GM23338 (cell line): ENCODE measurements at regions not wholly inside any gene's neighbourhood (a gene's known extent, or its start where the extent isn't known, plus 50 kb on each side); places are given as distances from the start of the nearest gene placed in this dataset.
A peak's percentile ranks its signal among the peaks of the same experiment; 100 is the strongest.

Source experiments
- ATAC-seq: fragments of 200-7000 bp; cut with Tn5 transposase; 3 replicates; pipeline ENCODE4 v1.9.1; 2020
- DNase-seq: peaks from one replicate; pipeline ENCODE4 v3.0.0-alpha.2; 2015; ENCODE audit warnings: low spot score
- H2AFZ ChIP-seq: fragments of 200-600 bp; sonication (generic); 2 replicates; pipeline ENCODE4 v1.8.0; 2016; ENCODE audit warnings: antibody characterized with exemption, mild to moderate bottlenecking, moderate library complexity
- H3F3A ChIP-seq: fragments of 200-600 bp; sonication (generic); replicated peaks from 2 replicates; pipeline ENCODE4 v1.8.0; 2017; ENCODE audit warnings: antibody characterized with exemption, mixed run types, low read depth
- H3K27ac ChIP-seq: fragments of 200-600 bp; sonication (generic); 2 replicates; pipeline ENCODE4 v1.6.1; 2016; ENCODE audit warnings: low read depth
- H3K27me3 ChIP-seq: fragments of 200-600 bp; sonication (generic); 2 replicates; pipeline ENCODE4 v1.8.0; 2016; ENCODE audit warnings: mild to moderate bottlenecking, mixed run types, moderate library complexity; ENCODE audit not compliant: insufficient read depth
- H3K36me3 ChIP-seq: fragments of 200-600 bp; sonication (generic); 2 replicates; pipeline ENCODE4 v1.8.0; 2016; ENCODE audit warnings: mild to moderate bottlenecking; ENCODE audit not compliant: insufficient read depth
- H3K4me1 ChIP-seq: fragments of 200-600 bp; sonication (generic); 2 replicates; pipeline ENCODE4 v1.8.0; 2016; ENCODE audit warnings: mild to moderate bottlenecking, moderate library complexity; ENCODE audit not compliant: insufficient read depth
- H3K4me2 ChIP-seq: fragments of 200-600 bp; sonication (generic); 2 replicates; pipeline ENCODE4 v1.7.1; 2017; ENCODE audit warnings: mixed run types
- H3K4me3 ChIP-seq: fragments of 200-600 bp; sonication (generic); 2 replicates; pipeline ENCODE4 v1.6.1; 2016; ENCODE audit warnings: mixed run types
- H3K79me2 ChIP-seq: fragments of 200-600 bp; sonication (generic); replicated peaks from 2 replicates; pipeline ENCODE4 v1.8.0; 2017; ENCODE audit warnings: mild to moderate bottlenecking; ENCODE audit not compliant: insufficient read depth
- H3K9me2 ChIP-seq: fragments of 200-600 bp; sonication (generic); 2 replicates; pipeline ENCODE4 v1.8.0; 2017; ENCODE audit not compliant: insufficient read depth
- H4K20me1 ChIP-seq: fragments of 200-600 bp; sonication (generic); replicated peaks from 2 replicates; pipeline ENCODE4 v1.8.0; 2017; ENCODE audit warnings: mild to moderate bottlenecking; ENCODE audit not compliant: insufficient read depth
- H3K27ac Mint-ChIP-seq: 2 replicates; pipeline ENCODE4 v1.8.0; 2020; ENCODE audit warnings: inconsistent platforms, mild to moderate bottlenecking, moderate library complexity, mixed read lengths
- H3K27me3 Mint-ChIP-seq: 3 replicates; pipeline ENCODE4 v1.8.0; 2022; ENCODE audit warnings: low read depth, mild to moderate bottlenecking, moderate library complexity, mixed read lengths, inconsistent platforms; ENCODE audit not compliant: insufficient read depth, poor library complexity
- H3K36me3 Mint-ChIP-seq: 3 replicates; pipeline ENCODE4 v1.8.0; 2021; ENCODE audit warnings: low read depth, mild to moderate bottlenecking, inconsistent platforms, moderate library complexity, mixed read lengths
- H3K4me1 Mint-ChIP-seq: 3 replicates; pipeline ENCODE4 v1.8.0; 2020; ENCODE audit warnings: mild to moderate bottlenecking, inconsistent platforms, mixed read lengths
- H3K4me3 Mint-ChIP-seq: 3 replicates; pipeline ENCODE4 v1.8.0; 2021; ENCODE audit warnings: moderate library complexity, mild to moderate bottlenecking, inconsistent platforms, mixed read lengths
- H3K9me3 Mint-ChIP-seq: 3 replicates; pipeline ENCODE4 v1.8.0; 2020; ENCODE audit warnings: moderate library complexity, mild to moderate bottlenecking, inconsistent platforms, mixed read lengths
- CREB1 ChIP-seq: fragments of 250-450 bp; sonication (Bioruptor Pico); IDR thresholded peaks from 2 replicates; pipeline ENCODE4 v1.5.0; 2020; ENCODE audit warnings: low read depth, mild to moderate bottlenecking, moderate library complexity
- CTCF ChIP-seq, 2 experiments: fragments of 200-600 bp in 1 of 2; sonication (generic) in 1 of 2; conservative IDR thresholded peaks; 2 replicates each; pipeline versions ENCODE4 v1.5.1 to v1.6.1; 2016 to 2017; ENCODE audit warnings: antibody characterized with exemption in 2 of 2, low read depth in 2 of 2, mild to moderate bottlenecking in 2 of 2, moderate library complexity in 1 of 2
- ETS1 ChIP-seq: IDR thresholded peaks from 2 replicates; pipeline ENCODE4 v1.6.1; 2016; ENCODE audit warnings: antibody characterized with exemption
- EZH2 ChIP-seq: fragments of 200-600 bp; sonication (generic); IDR thresholded peaks from one replicate; pipeline ENCODE4 v1.8.0; 2017; ENCODE audit warnings: antibody characterized with exemption, mild to moderate bottlenecking, low read depth; ENCODE audit not compliant: unreplicated experiment
- EZH2phosphoT487 ChIP-seq: fragments of 200-600 bp; sonication (generic); IDR thresholded peaks from one replicate; pipeline ENCODE4 v1.8.1; 2018; ENCODE audit warnings: antibody characterized with exemption; ENCODE audit not compliant: unreplicated experiment
- JUNB ChIP-seq: IDR thresholded peaks from one replicate; pipeline ENCODE4 v1.6.1; 2016; ENCODE audit warnings: antibody characterized with exemption; ENCODE audit not compliant: unreplicated experiment
- NANOG ChIP-seq: IDR thresholded peaks from 2 replicates; pipeline ENCODE4 v1.6.1; 2016; ENCODE audit warnings: antibody characterized with exemption, borderline replicate concordance
- POLR2AphosphoS5 ChIP-seq: IDR thresholded peaks from 2 replicates; pipeline ENCODE4 v1.6.1; 2016; ENCODE audit warnings: antibody characterized with exemption, low read depth
- STAT1 ChIP-seq: IDR thresholded peaks from one replicate; pipeline ENCODE4 v1.6.1; 2016; ENCODE audit warnings: antibody characterized with exemption; ENCODE audit not compliant: unreplicated experiment
- ZNF114 ChIP-seq: fragments of 250-450 bp; sonication (Bioruptor Pico); IDR thresholded peaks from 2 replicates; pipeline ENCODE4 v1.5.0; 2020; ENCODE audit warnings: mild to moderate bottlenecking, moderate library complexity
- ZNF331 ChIP-seq: fragments of 250-450 bp; sonication (Bioruptor Pico); IDR thresholded peaks from 2 replicates; pipeline ENCODE4 v1.5.0; 2020; ENCODE audit warnings: low read depth, mild to moderate bottlenecking, moderate library complexity
- TF ChIP-seq, protein P1 (sequence below): fragments of 250-450 bp; sonication (Bioruptor Pico); IDR thresholded peaks from 2 replicates; pipeline ENCODE4 v1.5.0; 2020; ENCODE audit warnings: mild to moderate bottlenecking, moderate library complexity
- TF ChIP-seq, protein P2 (sequence below): IDR thresholded peaks from one replicate; pipeline ENCODE4 v1.6.1; 2018; ENCODE audit warnings: antibody characterized with exemption; ENCODE audit not compliant: unreplicated experiment

- ATAC-seq: peak; percentile 50
- H3K27me3 Mint-ChIP-seq: peaks cover 6% of the 10 kb centered on the region
Measured at GRCh38 chr11:131185915-131186314, 184.5 kb upstream of the NTM start.

More at GRCh38 chr11:131185915-131186314, 184.5 kb upstream of the NTM start:
- no peak overlapping the region for H3K4me2 ChIP-seq
- H3K27ac ChIP-seq: no peak overlapping the region
- DNase-seq: no peak
- H3K4me3 ChIP-seq: no peak overlapping the region
- Mint-ChIP-seq H3K4me1 (peaks cover 28% of the 10 kb centered on the region), H3K9me3 (no peaks in the 10 kb centered on the region), H3K27ac (no peak overlapping the region), H3K36me3 (no peaks in the 10 kb centered on the region), H3K4me3 (no peak overlapping the region)
- TF ChIP-seq NANOG: no peak
- no peak for TF ChIP-seq POLR2AphosphoS5
- TF ChIP-seq ZNF331 (CRISPR knock-in tag): no peak
- no peak for TF ChIP-seq EZH2phosphoT487
- no peak for TF ChIP-seq JUNB
- TF ChIP-seq STAT1: no peak
- no peak for TF ChIP-seq CTCF (conservative IDR thresholded peaks at IDR 0.05; ENCODE audit: low read depth in 2 of 2)
- TF ChIP-seq EZH2: no peak
- TF ChIP-seq CREB1 (CRISPR knock-in tag): no peak
- TF ChIP-seq ZNF114 (CRISPR knock-in tag): no peak
- TF ChIP-seq, protein P1, sequence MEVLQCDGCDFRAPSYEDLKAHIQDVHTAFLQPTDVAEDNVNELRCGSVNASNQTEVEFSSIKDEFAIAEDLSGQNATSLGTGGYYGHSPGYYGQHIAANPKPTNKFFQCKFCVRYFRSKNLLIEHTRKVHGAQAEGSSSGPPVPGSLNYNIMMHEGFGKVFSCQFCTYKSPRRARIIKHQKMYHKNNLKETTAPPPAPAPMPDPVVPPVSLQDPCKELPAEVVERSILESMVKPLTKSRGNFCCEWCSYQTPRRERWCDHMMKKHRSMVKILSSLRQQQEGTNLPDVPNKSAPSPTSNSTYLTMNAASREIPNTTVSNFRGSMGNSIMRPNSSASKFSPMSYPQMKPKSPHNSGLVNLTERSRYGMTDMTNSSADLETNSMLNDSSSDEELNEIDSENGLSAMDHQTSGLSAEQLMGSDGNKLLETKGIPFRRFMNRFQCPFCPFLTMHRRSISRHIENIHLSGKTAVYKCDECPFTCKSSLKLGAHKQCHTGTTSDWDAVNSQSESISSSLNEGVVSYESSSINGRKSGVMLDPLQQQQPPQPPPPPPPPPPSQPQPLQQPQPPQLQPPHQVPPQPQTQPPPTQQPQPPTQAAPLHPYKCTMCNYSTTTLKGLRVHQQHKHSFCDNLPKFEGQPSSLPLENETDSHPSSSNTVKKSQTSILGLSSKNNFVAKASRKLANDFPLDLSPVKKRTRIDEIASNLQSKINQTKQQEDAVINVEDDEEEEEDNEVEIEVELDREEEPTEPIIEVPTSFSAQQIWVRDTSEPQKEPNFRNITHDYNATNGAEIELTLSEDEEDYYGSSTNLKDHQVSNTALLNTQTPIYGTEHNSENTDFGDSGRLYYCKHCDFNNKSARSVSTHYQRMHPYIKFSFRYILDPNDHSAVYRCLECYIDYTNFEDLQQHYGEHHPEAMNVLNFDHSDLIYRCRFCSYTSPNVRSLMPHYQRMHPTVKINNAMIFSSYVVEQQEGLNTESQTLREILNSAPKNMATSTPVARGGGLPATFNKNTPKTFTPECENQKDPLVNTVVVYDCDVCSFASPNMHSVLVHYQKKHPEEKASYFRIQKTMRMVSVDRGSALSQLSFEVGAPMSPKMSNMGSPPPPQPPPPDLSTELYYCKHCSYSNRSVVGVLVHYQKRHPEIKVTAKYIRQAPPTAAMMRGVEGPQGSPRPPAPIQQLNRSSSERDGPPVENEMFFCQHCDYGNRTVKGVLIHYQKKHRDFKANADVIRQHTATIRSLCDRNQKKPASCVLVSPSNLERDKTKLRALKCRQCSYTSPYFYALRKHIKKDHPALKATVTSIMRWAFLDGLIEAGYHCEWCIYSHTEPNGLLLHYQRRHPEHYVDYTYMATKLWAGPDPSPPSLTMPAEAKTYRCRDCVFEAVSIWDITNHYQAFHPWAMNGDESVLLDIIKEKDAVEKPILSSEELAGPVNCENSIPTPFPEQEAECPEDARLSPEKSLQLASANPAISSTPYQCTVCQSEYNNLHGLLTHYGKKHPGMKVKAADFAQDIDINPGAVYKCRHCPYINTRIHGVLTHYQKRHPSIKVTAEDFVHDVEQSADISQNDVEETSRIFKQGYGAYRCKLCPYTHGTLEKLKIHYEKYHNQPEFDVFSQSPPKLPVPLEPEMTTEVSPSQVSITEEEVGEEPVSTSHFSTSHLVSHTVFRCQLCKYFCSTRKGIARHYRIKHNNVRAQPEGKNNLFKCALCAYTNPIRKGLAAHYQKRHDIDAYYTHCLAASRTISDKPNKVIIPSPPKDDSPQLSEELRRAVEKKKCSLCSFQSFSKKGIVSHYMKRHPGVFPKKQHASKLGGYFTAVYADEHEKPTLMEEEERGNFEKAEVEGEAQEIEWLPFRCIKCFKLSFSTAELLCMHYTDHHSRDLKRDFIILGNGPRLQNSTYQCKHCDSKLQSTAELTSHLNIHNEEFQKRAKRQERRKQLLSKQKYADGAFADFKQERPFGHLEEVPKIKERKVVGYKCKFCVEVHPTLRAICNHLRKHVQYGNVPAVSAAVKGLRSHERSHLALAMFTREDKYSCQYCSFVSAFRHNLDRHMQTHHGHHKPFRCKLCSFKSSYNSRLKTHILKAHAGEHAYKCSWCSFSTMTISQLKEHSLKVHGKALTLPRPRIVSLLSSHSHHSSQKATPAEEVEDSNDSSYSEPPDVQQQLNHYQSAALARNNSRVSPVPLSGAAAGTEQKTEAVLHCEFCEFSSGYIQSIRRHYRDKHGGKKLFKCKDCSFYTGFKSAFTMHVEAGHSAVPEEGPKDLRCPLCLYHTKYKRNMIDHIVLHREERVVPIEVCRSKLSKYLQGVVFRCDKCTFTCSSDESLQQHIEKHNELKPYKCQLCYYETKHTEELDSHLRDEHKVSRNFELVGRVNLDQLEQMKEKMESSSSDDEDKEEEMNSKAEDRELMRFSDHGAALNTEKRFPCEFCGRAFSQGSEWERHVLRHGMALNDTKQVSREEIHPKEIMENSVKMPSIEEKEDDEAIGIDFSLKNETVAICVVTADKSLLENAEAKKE: no peak
- TF ChIP-seq, protein P2, sequence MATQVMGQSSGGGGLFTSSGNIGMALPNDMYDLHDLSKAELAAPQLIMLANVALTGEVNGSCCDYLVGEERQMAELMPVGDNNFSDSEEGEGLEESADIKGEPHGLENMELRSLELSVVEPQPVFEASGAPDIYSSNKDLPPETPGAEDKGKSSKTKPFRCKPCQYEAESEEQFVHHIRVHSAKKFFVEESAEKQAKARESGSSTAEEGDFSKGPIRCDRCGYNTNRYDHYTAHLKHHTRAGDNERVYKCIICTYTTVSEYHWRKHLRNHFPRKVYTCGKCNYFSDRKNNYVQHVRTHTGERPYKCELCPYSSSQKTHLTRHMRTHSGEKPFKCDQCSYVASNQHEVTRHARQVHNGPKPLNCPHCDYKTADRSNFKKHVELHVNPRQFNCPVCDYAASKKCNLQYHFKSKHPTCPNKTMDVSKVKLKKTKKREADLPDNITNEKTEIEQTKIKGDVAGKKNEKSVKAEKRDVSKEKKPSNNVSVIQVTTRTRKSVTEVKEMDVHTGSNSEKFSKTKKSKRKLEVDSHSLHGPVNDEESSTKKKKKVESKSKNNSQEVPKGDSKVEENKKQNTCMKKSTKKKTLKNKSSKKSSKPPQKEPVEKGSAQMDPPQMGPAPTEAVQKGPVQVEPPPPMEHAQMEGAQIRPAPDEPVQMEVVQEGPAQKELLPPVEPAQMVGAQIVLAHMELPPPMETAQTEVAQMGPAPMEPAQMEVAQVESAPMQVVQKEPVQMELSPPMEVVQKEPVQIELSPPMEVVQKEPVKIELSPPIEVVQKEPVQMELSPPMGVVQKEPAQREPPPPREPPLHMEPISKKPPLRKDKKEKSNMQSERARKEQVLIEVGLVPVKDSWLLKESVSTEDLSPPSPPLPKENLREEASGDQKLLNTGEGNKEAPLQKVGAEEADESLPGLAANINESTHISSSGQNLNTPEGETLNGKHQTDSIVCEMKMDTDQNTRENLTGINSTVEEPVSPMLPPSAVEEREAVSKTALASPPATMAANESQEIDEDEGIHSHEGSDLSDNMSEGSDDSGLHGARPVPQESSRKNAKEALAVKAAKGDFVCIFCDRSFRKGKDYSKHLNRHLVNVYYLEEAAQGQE: no peak
- no peak for TF ChIP-seq ETS1
- no peaks in the 10 kb centered on the region for H4K20me1 ChIP-seq
- peaks cover 16% of the 10 kb centered on the region for H3K9me2 ChIP-seq
- peaks cover 25% of the 10 kb centered on the region for H3K4me1 ChIP-seq
- no peaks in the 10 kb centered on the region for H3K36me3 ChIP-seq
- no peaks in the 10 kb centered on the region for H3K27me3 ChIP-seq
- H3F3A ChIP-seq: no peaks in the 10 kb centered on the region; the same call in 1 of the 2 replicates
- H3K79me2 ChIP-seq: no peaks in the 10 kb centered on the region
- H2AFZ ChIP-seq: no peak overlapping the region
